ENCODE measurements at regions not wholly inside any gene's neighbourhood (a gene's known extent, or its start where the extent isn't known, plus 50 kb on each side); places are given as distances from the start of the nearest gene placed in this dataset.

DNA sequence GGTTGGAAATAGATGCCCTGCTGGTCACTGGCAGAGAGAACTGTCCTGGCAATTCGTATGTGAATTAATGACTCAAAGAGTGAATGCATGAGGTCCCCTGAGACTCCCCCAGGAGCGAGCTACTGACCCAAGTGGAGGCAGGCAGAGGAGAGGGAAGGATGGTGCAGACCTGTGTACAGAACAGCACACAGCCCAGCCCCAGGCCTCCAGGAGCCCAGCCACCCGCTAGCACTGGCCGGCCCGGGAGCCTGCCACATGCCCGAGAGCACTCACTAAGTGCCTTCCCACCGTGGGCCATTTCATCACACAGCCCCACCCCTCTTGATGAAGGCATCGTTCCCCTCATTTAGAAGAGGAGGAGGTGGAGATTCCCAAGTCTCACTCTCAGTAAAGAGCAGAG, 62.0 kb upstream of the IGSF21 start:
- TF ChIP-seq, protein P1, sequence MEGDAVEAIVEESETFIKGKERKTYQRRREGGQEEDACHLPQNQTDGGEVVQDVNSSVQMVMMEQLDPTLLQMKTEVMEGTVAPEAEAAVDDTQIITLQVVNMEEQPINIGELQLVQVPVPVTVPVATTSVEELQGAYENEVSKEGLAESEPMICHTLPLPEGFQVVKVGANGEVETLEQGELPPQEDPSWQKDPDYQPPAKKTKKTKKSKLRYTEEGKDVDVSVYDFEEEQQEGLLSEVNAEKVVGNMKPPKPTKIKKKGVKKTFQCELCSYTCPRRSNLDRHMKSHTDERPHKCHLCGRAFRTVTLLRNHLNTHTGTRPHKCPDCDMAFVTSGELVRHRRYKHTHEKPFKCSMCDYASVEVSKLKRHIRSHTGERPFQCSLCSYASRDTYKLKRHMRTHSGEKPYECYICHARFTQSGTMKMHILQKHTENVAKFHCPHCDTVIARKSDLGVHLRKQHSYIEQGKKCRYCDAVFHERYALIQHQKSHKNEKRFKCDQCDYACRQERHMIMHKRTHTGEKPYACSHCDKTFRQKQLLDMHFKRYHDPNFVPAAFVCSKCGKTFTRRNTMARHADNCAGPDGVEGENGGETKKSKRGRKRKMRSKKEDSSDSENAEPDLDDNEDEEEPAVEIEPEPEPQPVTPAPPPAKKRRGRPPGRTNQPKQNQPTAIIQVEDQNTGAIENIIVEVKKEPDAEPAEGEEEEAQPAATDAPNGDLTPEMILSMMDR (IDR thresholded peaks at IDR 0.05): no peak
- no peak for TF ChIP-seq POLR2A (IDR thresholded peaks at IDR 0.05)
